Suprapubic skin (tissue), 4 donors: ENCODE measurements at regions not wholly inside any gene's neighbourhood (a gene's known extent, or its start where the extent isn't known, plus 50 kb on each side); places are given as distances from the start of the nearest gene placed in this dataset.

ENCODE experiments used
- DNase-seq, 2 donors: peaks; one replicate each; pipeline ENCODE4 v3.0.0-alpha.2; 2019; ENCODE audit warnings: low spot score in 2 of 2
- H3K27ac ChIP-seq: fragments of 200-600 bp; sonication (generic); one replicate; pipeline ENCODE4 v1.5.1; 2019
- H3K27me3 ChIP-seq: fragments of 200-600 bp; sonication (generic); one replicate; pipeline ENCODE4 v1.5.1; 2019
- H3K36me3 ChIP-seq: fragments of 200-600 bp; sonication (generic); one replicate; pipeline ENCODE4 v1.5.1; 2019
- H3K4me1 ChIP-seq: fragments of 200-600 bp; sonication (generic); one replicate; pipeline ENCODE4 v1.5.1; 2019
- H3K4me3 ChIP-seq: fragments of 200-600 bp; sonication (generic); one replicate; pipeline ENCODE4 v1.5.1; 2019; ENCODE audit warnings: mild to moderate bottlenecking
- H3K9me3 ChIP-seq: fragments of 200-600 bp; sonication (generic); one replicate; pipeline ENCODE4 v1.5.1; 2019
- EP300 ChIP-seq: sonication (generic); formaldehyde crosslinking; IDR thresholded peaks from one replicate; pipeline ENCODE4 v1.6.1; 2017; ENCODE audit warnings: antibody characterized with exemption
- POLR2A ChIP-seq, 2 donors: fragments of 450-650 bp; IDR thresholded peaks; one replicate each; pipeline ENCODE4 v1.6.1; 2017; ENCODE audit warnings: antibody characterized with exemption in 2 of 2, mild to moderate bottlenecking in 2 of 2, moderate library complexity in 2 of 2
- POLR2AphosphoS5 ChIP-seq, 3 donors: sonication (generic); formaldehyde crosslinking; IDR thresholded peaks; one replicate each; pipeline ENCODE4 v1.6.1; 2017; ENCODE audit warnings: antibody characterized with exemption in 3 of 3
- WGBS: methylation state at CpG from one replicate; pipeline ENCODE4 v1.1.5; 2018; 5-methylcytosine and 5-hydroxymethylcytosine counted together
- TF ChIP-seq, protein P1 (sequence below), 2 donors: fragments of 200-600 bp in 1 of 2; fragments of 450-650 bp in 1 of 2; sonication (generic) in 1 of 2; IDR thresholded peaks; one replicate each; pipeline ENCODE4 v1.5.1; 2016 to 2019; ENCODE audit warnings: antibody characterized with exemption in 2 of 2, mild to moderate bottlenecking in 1 of 2, moderate library complexity in 1 of 2

- 53% methylated on average over 1 of the region's 1 CpG for WGBS
- no peak for DNase-seq
- Histone ChIP-seq H3K27me3 (no peaks in the 10 kb centered on the region), H3K9me3 (no peaks in the 10 kb centered on the region), H3K36me3 (no peaks in the 10 kb centered on the region), H3K4me3 (no peak overlapping the region), H3K27ac (no peak overlapping the region), H3K4me1 (no peaks in the 10 kb centered on the region)
- TF ChIP-seq, protein P1, sequence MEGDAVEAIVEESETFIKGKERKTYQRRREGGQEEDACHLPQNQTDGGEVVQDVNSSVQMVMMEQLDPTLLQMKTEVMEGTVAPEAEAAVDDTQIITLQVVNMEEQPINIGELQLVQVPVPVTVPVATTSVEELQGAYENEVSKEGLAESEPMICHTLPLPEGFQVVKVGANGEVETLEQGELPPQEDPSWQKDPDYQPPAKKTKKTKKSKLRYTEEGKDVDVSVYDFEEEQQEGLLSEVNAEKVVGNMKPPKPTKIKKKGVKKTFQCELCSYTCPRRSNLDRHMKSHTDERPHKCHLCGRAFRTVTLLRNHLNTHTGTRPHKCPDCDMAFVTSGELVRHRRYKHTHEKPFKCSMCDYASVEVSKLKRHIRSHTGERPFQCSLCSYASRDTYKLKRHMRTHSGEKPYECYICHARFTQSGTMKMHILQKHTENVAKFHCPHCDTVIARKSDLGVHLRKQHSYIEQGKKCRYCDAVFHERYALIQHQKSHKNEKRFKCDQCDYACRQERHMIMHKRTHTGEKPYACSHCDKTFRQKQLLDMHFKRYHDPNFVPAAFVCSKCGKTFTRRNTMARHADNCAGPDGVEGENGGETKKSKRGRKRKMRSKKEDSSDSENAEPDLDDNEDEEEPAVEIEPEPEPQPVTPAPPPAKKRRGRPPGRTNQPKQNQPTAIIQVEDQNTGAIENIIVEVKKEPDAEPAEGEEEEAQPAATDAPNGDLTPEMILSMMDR (IDR thresholded peaks at IDR 0.05), result no peak
- no peak for TF ChIP-seq EP300
Observed at GRCh38 chr9:29004988-29005387, 1431.7 kb upstream of the C9orf72 start.

GRCh38 chr9:29006628-29007027, 1433.3 kb upstream of the C9orf72 start:
- H3K4me3 ChIP-seq, result no peak overlapping the region
- TF ChIP-seq POLR2A (IDR thresholded peaks at IDR 0.05) (no peak), POLR2AphosphoS5 (IDR thresholded peaks at IDR 0.05) (no peak), EP300 (no peak)
- TF ChIP-seq, protein P1 (IDR thresholded peaks at IDR 0.05), result no peak
- DNase-seq, result no peak
- H3K4me1 ChIP-seq, result no peaks in the 10 kb centered on the region
- H3K27me3 ChIP-seq, result no peaks in the 10 kb centered on the region
- H3K36me3 ChIP-seq, result no peaks in the 10 kb centered on the region
- WGBS, result 46% methylated on average over 4 of the region's 4 CpGs
- no peaks in the 10 kb centered on the region for H3K9me3 ChIP-seq
- no peak overlapping the region for H3K27ac ChIP-seq

GRCh38 chr9:29012911-29013310, 1439.6 kb upstream of the C9orf72 start:
- 83% methylated on average over 2 of the region's 2 CpGs for WGBS
- no peak for DNase-seq
- Histone ChIP-seq H3K36me3 (no peaks in the 10 kb centered on the region), H3K9me3 (peaks cover 2% of the 10 kb centered on the region), H3K4me3 (no peak overlapping the region), H3K27me3 (no peaks in the 10 kb centered on the region), H3K4me1 (no peaks in the 10 kb centered on the region), H3K27ac (no peak overlapping the region)
- TF ChIP-seq EP300 (no peak), POLR2AphosphoS5 (IDR thresholded peaks at IDR 0.05) (no peak), POLR2A (IDR thresholded peaks at IDR 0.05) (no peak)
- TF ChIP-seq, protein P1 (IDR thresholded peaks at IDR 0.05), result no peak

DNA sequence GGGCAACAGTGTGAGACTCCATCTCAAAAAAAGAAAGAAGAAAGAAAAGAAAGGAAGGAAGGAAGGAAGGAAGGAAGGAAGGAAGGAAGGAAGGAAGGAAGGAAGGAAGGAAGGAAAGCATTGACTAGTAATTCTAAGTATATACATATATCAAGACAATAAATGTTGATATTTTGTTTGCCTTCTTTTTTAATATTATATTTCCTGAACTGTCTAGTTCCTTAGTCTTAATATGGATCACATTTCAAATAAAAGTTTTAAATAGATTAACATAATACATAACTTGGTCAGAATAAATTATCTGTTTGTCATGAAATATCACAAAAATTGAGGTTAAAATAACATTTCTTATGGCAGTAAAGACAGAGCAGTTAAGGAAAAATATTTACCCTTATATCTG, 1448.4 kb upstream of the C9orf72 start:
- no peak overlapping the region for H3K4me3 ChIP-seq
- TF ChIP-seq POLR2AphosphoS5 (IDR thresholded peaks at IDR 0.05) (no peak), POLR2A (IDR thresholded peaks at IDR 0.05) (no peak), EP300 (no peak)
- TF ChIP-seq, protein P1 (IDR thresholded peaks at IDR 0.05), result no peak
- H3K27me3 ChIP-seq, result no peaks in the 10 kb centered on the region
- no peaks in the 10 kb centered on the region for H3K36me3 ChIP-seq
- no peak overlapping the region for H3K27ac ChIP-seq
- no peaks in the 10 kb centered on the region for H3K4me1 ChIP-seq
- DNase-seq, result no peak
- no peaks in the 10 kb centered on the region for H3K9me3 ChIP-seq

DNA sequence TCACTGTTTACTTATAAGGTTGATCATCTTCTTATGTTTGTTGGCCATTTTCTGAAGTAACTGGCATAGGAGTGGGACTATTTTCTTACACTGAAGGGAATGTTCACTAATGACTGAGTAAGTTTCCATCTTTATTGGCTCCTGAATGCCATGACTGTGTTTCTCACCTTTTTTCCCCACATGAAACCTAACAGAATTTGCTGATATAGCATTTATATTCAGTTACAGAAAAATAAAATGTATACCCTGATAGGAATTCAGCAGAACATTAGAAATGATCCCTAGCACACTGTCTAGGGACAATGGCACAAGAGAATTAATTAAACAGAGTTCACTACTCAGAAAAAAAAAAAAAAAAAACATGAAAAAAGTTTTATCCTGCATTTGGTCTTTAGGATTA, 1465.1 kb upstream of the C9orf72 start:
- H3K36me3 ChIP-seq, result no peaks in the 10 kb centered on the region
- H3K4me1 ChIP-seq, result no peaks in the 10 kb centered on the region
- H3K27me3 ChIP-seq, result no peaks in the 10 kb centered on the region
- H3K27ac ChIP-seq, result no peak overlapping the region
- no peak overlapping the region for H3K4me3 ChIP-seq
- TF ChIP-seq, protein P1 (IDR thresholded peaks at IDR 0.05), result no peak
- TF ChIP-seq EP300 (no peak), POLR2A (IDR thresholded peaks at IDR 0.05) (no peak), POLR2AphosphoS5 (IDR thresholded peaks at IDR 0.05) (no peak)
- no peaks in the 10 kb centered on the region for H3K9me3 ChIP-seq
- no peak for DNase-seq
